ENCODE measurements at regions not wholly inside any gene's neighbourhood (a gene's known extent, or its start where the extent isn't known, plus 50 kb on each side); places are given as distances from the start of the nearest gene placed in this dataset.

GRCh38 chr12:92349635-92350034, 204.0 kb upstream of the BTG1 start:
- no peak for DNase-seq (ENCODE audit: low read depth)

- no peak for DNase-seq (ENCODE audit: low read depth)
Observed at GRCh38 chr12:92342574-92342973, 196.9 kb upstream of the BTG1 start.

- DNase-seq (ENCODE audit: low read depth) = no peak
Observed at GRCh38 chr12:92341065-92341668, 195.5 kb upstream of the BTG1 start.

- no peak for DNase-seq (ENCODE audit: low read depth)
Observed at GRCh38 chr12:92340441-92341064, 194.9 kb upstream of the BTG1 start.

- DNase-seq (ENCODE audit: low read depth) = no peak
Observed at GRCh38 chr12:92340003-92340402, 194.4 kb upstream of the BTG1 start.

GRCh38 chr12:92339198-92339821, 193.7 kb upstream of the BTG1 start:
- DNase-seq (ENCODE audit: low read depth) = no peak

GRCh38 chr12:92338671-92339070, 193.0 kb upstream of the BTG1 start:
- DNase-seq (ENCODE audit: low read depth) = no peak

- DNase-seq (ENCODE audit: low read depth) = no peak
Observed at GRCh38 chr12:92338102-92338501, 192.5 kb upstream of the BTG1 start.

GRCh38 chr12:92337128-92337527, 191.5 kb upstream of the BTG1 start:
- no peak for DNase-seq (ENCODE audit: low read depth)

- no peak for DNase-seq (ENCODE audit: low read depth)
Observed at GRCh38 chr12:92336641-92337040, 191.0 kb upstream of the BTG1 start.

GRCh38 chr12:92335831-92336230, 190.2 kb upstream of the BTG1 start:
- no peak for DNase-seq (ENCODE audit: low read depth)

- no peak for DNase-seq (ENCODE audit: low read depth)
Observed at GRCh38 chr12:92334552-92334951, 188.9 kb upstream of the BTG1 start.

GRCh38 chr12:92332552-92332951, 186.9 kb upstream of the BTG1 start:
- DNase-seq (ENCODE audit: low read depth) = no peak

- no peak for DNase-seq (ENCODE audit: low read depth)
Observed at GRCh38 chr12:92331383-92331782, 185.7 kb upstream of the BTG1 start.

- no peak for DNase-seq (ENCODE audit: low read depth)
Observed at GRCh38 chr12:92330654-92331053, 185.0 kb upstream of the BTG1 start.

- DNase-seq (ENCODE audit: low read depth) = no peak
Observed at GRCh38 chr12:92326877-92327276, 181.2 kb upstream of the BTG1 start.

- DNase-seq (ENCODE audit: low read depth) = no peak
Observed at GRCh38 chr12:92324849-92325500, 179.3 kb upstream of the BTG1 start.

GRCh38 chr12:92312463-92312964, 166.9 kb upstream of the BTG1 start:
- DNase-seq (ENCODE audit: low read depth) = no peak

GRCh38 chr12:92304371-92305055, 158.9 kb upstream of the BTG1 start:
- DNase-seq (ENCODE audit: low read depth) = no peak

GRCh38 chr12:92302041-92302829, 156.6 kb upstream of the BTG1 start:
- no peak for DNase-seq (ENCODE audit: low read depth)

GRCh38 chr12:92301356-92301755, 155.7 kb upstream of the BTG1 start:
- DNase-seq (ENCODE audit: low read depth) = no peak

- DNase-seq (ENCODE audit: low read depth) = no peak
Observed at GRCh38 chr12:92300777-92301176, 155.1 kb upstream of the BTG1 start.

Measured in activated T-cell treated with anti-CD3 and anti-CD28 coated beads for 48 hours (primary cell).